Type B pancreatic cell (in vitro differentiated cells): ENCODE measurements at regions not wholly inside any gene's neighbourhood (a gene's known extent, or its start where the extent isn't known, plus 50 kb on each side); places are given as distances from the start of the nearest gene placed in this dataset.
A peak's percentile ranks its signal among the peaks of the same experiment; 100 is the strongest.
"Not testable (repeated sequence)": the region's sequence is repeated elsewhere in the genome, so short reads cannot be mapped to it uniquely, and the experiment has no call there.

Experiments used
- DNase-seq: peaks from one replicate; pipeline ENCODE4 v3.0.0; 2021; ENCODE audit warnings: mixed read lengths; ENCODE audit not compliant: unreplicated experiment; ENCODE audit errors: extremely low spot score
- H3K27ac Mint-ChIP-seq: 2 replicates; pipeline ENCODE4 v1.8.0; 2021; ENCODE audit warnings: mild to moderate bottlenecking, mixed read lengths
- H3K27me3 Mint-ChIP-seq: 2 replicates; pipeline ENCODE4 v1.8.0; 2021; ENCODE audit warnings: mixed read lengths
- H3K36me3 Mint-ChIP-seq: 2 replicates; pipeline ENCODE4 v1.8.0; 2021; ENCODE audit warnings: mixed read lengths
- H3K4me1 Mint-ChIP-seq: one replicate; pipeline ENCODE4 v1.8.0; 2021; ENCODE audit warnings: mixed read lengths; ENCODE audit not compliant: unreplicated experiment
- H3K4me3 Mint-ChIP-seq: 2 replicates; pipeline ENCODE4 v1.8.0; 2021; ENCODE audit warnings: mild to moderate bottlenecking, mixed read lengths
- H3K9me3 Mint-ChIP-seq: 2 replicates; pipeline ENCODE4 v1.8.0; 2021; ENCODE audit warnings: mixed read lengths
- TF ChIP-seq, protein P1 (sequence below): fragments of 200-600 bp; sonication (generic); conservative IDR thresholded peaks from 2 replicates; pipeline ENCODE4 v1.5.0; 2021; ENCODE audit warnings: antibody characterized with exemption, mild to moderate bottlenecking

DNA sequence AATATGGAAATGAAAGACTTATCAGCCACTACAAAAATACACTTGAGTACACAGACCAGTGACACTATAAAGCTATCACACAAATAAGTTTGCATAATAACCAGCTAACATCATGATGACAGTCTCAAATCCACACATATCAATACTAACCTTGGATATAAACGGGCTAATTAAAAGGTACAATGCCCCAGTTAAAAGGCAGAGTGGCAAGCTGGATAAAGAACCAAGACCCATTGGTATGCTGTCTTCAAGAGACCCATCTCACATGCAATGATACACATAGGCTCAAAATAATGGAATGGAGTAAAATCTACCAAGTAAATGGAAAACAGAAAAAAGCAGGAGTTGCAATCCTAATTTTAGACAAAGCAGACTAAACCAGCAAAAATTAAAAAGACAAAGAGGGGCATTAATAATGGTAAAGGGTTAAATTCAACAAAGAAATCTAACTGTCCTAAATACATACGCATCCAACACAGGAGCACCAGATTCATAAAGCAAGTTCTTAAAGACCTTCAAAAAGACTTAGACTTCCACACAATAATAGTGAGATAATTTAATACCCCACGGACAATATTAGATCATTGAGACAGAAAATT is 163.3 kb downstream of the CD24 start:
- H3K9me3 Mint-ChIP-seq, result peaks cover 37% of the 10 kb centered on the region
- no peaks in the 10 kb centered on the region for H3K4me1 Mint-ChIP-seq
- no peaks in the 10 kb centered on the region for H3K27me3 Mint-ChIP-seq
- H3K4me3 Mint-ChIP-seq, result no peak overlapping the region
- H3K27ac Mint-ChIP-seq, result peak overlapping the region; percentile 8
- no peak for DNase-seq
- peaks cover 7% of the 10 kb centered on the region for H3K36me3 Mint-ChIP-seq
- TF ChIP-seq, protein P1, sequence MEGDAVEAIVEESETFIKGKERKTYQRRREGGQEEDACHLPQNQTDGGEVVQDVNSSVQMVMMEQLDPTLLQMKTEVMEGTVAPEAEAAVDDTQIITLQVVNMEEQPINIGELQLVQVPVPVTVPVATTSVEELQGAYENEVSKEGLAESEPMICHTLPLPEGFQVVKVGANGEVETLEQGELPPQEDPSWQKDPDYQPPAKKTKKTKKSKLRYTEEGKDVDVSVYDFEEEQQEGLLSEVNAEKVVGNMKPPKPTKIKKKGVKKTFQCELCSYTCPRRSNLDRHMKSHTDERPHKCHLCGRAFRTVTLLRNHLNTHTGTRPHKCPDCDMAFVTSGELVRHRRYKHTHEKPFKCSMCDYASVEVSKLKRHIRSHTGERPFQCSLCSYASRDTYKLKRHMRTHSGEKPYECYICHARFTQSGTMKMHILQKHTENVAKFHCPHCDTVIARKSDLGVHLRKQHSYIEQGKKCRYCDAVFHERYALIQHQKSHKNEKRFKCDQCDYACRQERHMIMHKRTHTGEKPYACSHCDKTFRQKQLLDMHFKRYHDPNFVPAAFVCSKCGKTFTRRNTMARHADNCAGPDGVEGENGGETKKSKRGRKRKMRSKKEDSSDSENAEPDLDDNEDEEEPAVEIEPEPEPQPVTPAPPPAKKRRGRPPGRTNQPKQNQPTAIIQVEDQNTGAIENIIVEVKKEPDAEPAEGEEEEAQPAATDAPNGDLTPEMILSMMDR, result no peak

DNA sequence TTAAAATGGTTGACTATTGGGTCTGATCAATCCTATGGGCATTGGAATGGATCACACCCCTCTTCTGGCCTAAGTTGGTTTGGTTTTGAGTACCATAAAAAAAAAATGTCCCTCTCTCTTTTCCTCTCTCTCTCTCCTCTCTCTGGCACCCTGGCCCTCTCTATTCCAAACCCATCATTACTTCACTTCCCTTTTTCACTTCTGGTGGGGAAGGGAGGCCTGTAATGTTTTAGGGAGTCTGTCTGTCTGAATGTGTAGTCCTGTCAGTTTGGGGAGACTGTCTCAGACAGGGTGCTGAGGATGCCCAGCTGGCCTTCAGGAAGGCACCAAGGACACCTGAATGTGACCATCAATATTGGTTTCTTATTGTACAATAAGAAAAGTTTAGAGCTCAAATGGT is 165.8 kb downstream of the CD24 start:
- no peak overlapping the region for H3K27ac Mint-ChIP-seq
- no peaks in the 10 kb centered on the region for H3K27me3 Mint-ChIP-seq
- peaks cover 7% of the 10 kb centered on the region for H3K36me3 Mint-ChIP-seq
- TF ChIP-seq, protein P1, result no peak
- peaks cover 37% of the 10 kb centered on the region for H3K9me3 Mint-ChIP-seq
- DNase-seq, result no peak
- H3K4me1 Mint-ChIP-seq, result peaks cover 16% of the 10 kb centered on the region
- H3K4me3 Mint-ChIP-seq, result no peak overlapping the region

- no peak overlapping the region for H3K27ac Mint-ChIP-seq
- DNase-seq, result no peak
- TF ChIP-seq, protein P1, result no peak
- H3K4me1 Mint-ChIP-seq, result peaks cover 19% of the 10 kb centered on the region
- peaks cover 37% of the 10 kb centered on the region for H3K9me3 Mint-ChIP-seq
- no peak overlapping the region for H3K4me3 Mint-ChIP-seq
- peaks cover 7% of the 10 kb centered on the region for H3K36me3 Mint-ChIP-seq
- no peaks in the 10 kb centered on the region for H3K27me3 Mint-ChIP-seq
Observed at GRCh38 chr6:106807947-106808611, 166.4 kb downstream of the CD24 start.

DNA sequence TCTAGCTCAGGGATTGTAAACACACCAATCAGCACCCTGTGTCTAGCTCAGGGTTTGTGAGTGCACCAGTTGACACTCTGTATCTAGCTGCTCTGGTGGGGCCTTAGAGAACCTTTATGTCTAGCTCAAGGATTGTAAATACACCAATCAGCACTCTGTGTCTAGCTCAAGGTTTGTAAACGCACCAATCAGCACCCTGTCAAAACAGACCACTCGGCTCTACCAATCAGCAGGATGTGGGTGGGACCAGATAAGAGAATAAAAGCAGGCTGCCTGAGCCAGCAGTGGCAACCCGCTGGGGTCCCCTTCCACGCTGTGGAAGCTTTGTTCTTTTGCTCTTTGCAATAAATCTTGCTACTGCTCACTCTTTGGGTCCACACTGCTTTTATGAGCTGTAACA is 168.3 kb downstream of the CD24 start:
- Mint-ChIP-seq H3K4me1 (peaks cover 31% of the 10 kb centered on the region), H3K9me3 (peaks cover 22% of the 10 kb centered on the region)
- DNase-seq, H3K27me3 Mint-ChIP-seq, H3K4me3 Mint-ChIP-seq, H3K27ac Mint-ChIP-seq, H3K36me3 Mint-ChIP-seq: not testable (repeated sequence)

DNA sequence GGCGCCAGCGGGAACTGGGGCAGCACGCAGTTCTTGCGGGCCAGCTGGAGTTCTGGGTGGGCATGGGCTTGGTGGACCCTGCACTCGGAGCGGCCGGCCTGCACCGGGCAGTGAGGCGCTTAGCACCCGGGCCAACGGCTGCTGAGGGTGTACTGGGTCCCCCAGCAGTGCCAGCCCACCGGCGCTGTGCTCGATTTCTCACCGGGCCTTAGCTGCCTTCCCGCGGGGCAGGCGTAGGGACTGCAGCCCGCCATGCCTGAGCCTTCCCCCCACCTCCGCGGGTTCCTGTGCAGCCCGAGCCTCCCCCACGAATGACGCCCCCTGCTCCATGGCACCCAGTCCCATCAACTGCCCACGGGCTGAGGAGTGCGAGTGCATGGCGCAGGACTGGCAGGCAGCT is 168.8 kb downstream of the CD24 start:
- H3K27me3 Mint-ChIP-seq, result no peaks in the 10 kb centered on the region
- H3K9me3 Mint-ChIP-seq, result peaks cover 19% of the 10 kb centered on the region
- TF ChIP-seq, protein P1, result no peak
- H3K27ac Mint-ChIP-seq, result no peak overlapping the region
- H3K4me1 Mint-ChIP-seq, result peaks cover 36% of the 10 kb centered on the region
- no peak overlapping the region for H3K4me3 Mint-ChIP-seq
- peaks cover 7% of the 10 kb centered on the region for H3K36me3 Mint-ChIP-seq
- no peak for DNase-seq

DNA sequence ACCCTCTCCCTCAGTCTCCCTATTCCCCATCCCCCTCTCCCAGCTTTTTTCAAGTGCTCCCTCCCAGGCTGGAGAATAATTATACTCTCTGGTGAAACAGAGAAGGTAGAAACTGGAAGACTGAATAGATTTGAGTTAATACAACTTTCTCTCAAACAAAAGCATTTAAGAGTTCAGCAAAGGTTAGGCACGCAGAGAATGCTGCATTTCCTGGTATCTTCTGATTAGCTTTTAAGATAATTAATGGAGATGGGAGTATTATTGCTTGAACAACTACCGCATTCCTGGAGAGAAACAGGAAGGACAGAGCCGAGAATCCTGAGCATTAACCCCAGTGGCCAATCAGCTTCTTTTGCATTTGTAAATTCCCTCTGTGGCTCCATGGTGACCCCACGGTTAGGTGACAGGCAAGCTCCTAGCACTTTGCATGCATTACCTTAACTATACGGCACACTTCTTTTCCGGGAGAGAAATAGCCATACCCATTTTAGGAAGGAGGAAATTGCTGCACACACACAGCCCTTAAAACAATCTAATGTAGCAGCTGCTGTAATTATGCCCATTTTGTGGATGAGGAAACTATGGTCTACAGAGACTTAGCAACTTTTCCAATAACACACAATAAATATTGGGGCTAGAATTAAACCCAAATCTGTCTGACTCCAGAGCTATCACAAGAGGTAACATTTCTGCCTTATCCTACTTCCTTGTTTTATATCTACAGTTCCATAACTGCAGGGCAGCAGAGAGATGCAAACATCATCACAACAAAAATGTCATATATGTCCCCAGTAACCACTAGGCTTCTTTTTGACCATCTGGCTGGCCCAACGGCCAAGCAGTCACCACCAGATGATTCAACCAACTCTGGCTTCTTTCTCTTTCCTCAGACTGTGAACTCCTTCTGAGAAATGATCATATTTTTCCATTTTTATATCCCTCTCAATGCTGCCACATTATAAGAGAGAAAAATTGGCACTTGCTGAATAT is 169.9 kb downstream of the CD24 start:
- no peak for DNase-seq

More for the DNA sequence above, 169.9 kb downstream of the CD24 start:
- Mint-ChIP-seq H3K27ac (peak overlapping the region; percentile 97), H3K36me3 (peaks cover 7% of the 10 kb centered on the region), H3K4me3 (peak overlapping the region; percentile 76), H3K9me3 (peaks cover 19% of the 10 kb centered on the region), H3K27me3 (no peaks in the 10 kb centered on the region), H3K4me1 (peaks cover 47% of the 10 kb centered on the region)
- TF ChIP-seq, protein P1, result no peak
